A549 (cell line): ENCODE measurements at regions not wholly inside any gene's neighbourhood (a gene's known extent, or its start where the extent isn't known, plus 50 kb on each side); places are given as distances from the start of the nearest gene placed in this dataset.

Source experiments
- CHD2 ChIP-seq: fragments of 150-350 bp; IDR thresholded peaks from 2 replicates; pipeline ENCODE4 v1.6.1; 2014; ENCODE audit warnings: low read length; ENCODE audit not compliant: partially characterized antibody
- FOSL2 ChIP-seq, 2 experiments: fragments of 450-650 bp in 1 of 2; fragments of >200 bp in 1 of 2; sonication (Bioruptor Twin) in 1 of 2; formaldehyde crosslinking; IDR thresholded peaks; 2 replicates each; pipeline versions ENCODE4 v1.5.0 to v1.6.1; 2016 to 2020; ENCODE audit warnings: mild to moderate bottlenecking in 1 of 2, moderate library complexity in 1 of 2
- MAFK ChIP-seq: fragments of 450-650 bp; IDR thresholded peaks from 2 replicates; pipeline ENCODE4 v1.6.1; 2014; ENCODE audit not compliant: partially characterized antibody

GRCh38 chr16:9348912-9349311, 257.5 kb downstream of the HAPSTR1 start:
- TF ChIP-seq MAFK (no peak), FOSL2 (IDR thresholded peaks at IDR 0.05) (no peak), FOSL2 (CRISPR knock-in tag; IDR thresholded peaks at IDR 0.05) (no peak), CHD2 (no peak)
